ENCODE measurements at regions not wholly inside any gene's neighbourhood (a gene's known extent, or its start where the extent isn't known, plus 50 kb on each side); places are given as distances from the start of the nearest gene placed in this dataset.

- TF ChIP-seq, protein P1, sequence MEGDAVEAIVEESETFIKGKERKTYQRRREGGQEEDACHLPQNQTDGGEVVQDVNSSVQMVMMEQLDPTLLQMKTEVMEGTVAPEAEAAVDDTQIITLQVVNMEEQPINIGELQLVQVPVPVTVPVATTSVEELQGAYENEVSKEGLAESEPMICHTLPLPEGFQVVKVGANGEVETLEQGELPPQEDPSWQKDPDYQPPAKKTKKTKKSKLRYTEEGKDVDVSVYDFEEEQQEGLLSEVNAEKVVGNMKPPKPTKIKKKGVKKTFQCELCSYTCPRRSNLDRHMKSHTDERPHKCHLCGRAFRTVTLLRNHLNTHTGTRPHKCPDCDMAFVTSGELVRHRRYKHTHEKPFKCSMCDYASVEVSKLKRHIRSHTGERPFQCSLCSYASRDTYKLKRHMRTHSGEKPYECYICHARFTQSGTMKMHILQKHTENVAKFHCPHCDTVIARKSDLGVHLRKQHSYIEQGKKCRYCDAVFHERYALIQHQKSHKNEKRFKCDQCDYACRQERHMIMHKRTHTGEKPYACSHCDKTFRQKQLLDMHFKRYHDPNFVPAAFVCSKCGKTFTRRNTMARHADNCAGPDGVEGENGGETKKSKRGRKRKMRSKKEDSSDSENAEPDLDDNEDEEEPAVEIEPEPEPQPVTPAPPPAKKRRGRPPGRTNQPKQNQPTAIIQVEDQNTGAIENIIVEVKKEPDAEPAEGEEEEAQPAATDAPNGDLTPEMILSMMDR (IDR thresholded peaks at IDR 0.05) = no peak
- no peak for TF ChIP-seq POLR2A (IDR thresholded peaks at IDR 0.05)
These were observed 412.7 kb upstream of the ONECUT1 start for GRCh38 chr15:53202876-53203275.

All from vagina (tissue), 2 donors.